Smooth muscle cell (in vitro differentiated cells): ENCODE measurements at regions not wholly inside any gene's neighbourhood (a gene's known extent, or its start where the extent isn't known, plus 50 kb on each side); places are given as distances from the start of the nearest gene placed in this dataset.

Source experiments
- DNase-seq: peaks from one replicate; lab custom pipeline; 2025; ENCODE audit not compliant: unreplicated experiment; lab: John Stamatoyannopoulos, UW
- H2AFZ ChIP-seq: fragments of 200-600 bp; sonication (generic); 2 replicates; pipeline ENCODE4 v1.6.0; 2016; ENCODE audit warnings: antibody characterized with exemption, low read depth, mild to moderate bottlenecking
- H3F3A ChIP-seq: fragments of 200-600 bp; sonication (generic); 2 replicates; pipeline ENCODE4 v1.6.0; 2017; ENCODE audit warnings: antibody characterized with exemption, low read depth
- H3K27ac ChIP-seq: fragments of 200-600 bp; sonication (generic); 2 replicates; pipeline ENCODE4 v1.5.1; 2016; ENCODE audit warnings: low read depth, mild to moderate bottlenecking
- H3K27me3 ChIP-seq: fragments of 200-600 bp; sonication (generic); 2 replicates; pipeline ENCODE4 v1.6.1; 2016; ENCODE audit warnings: low read depth, mild to moderate bottlenecking
- H3K36me3 ChIP-seq: fragments of 200-600 bp; sonication (generic); 2 replicates; pipeline ENCODE4 v1.5.1; 2016; ENCODE audit warnings: low read depth
- H3K4me1 ChIP-seq: fragments of 200-600 bp; sonication (generic); 2 replicates; pipeline ENCODE4 v1.5.1; 2016; ENCODE audit warnings: low read depth
- H3K4me2 ChIP-seq: fragments of 200-600 bp; sonication (generic); 2 replicates; pipeline ENCODE4 v1.6.0; 2016; ENCODE audit warnings: mild to moderate bottlenecking
- H3K4me3 ChIP-seq: fragments of 200-600 bp; sonication (generic); 2 replicates; pipeline ENCODE4 v1.5.1; 2016; ENCODE audit warnings: mild to moderate bottlenecking
- H3K79me2 ChIP-seq: fragments of 200-600 bp; sonication (generic); 2 replicates; pipeline ENCODE4 v1.6.0; 2016; ENCODE audit warnings: low read depth, mild to moderate bottlenecking
- H3K9ac ChIP-seq: fragments of 200-600 bp; sonication (generic); 2 replicates; pipeline ENCODE4 v1.6.0; 2016; ENCODE audit warnings: low read depth
- H3K9me3 ChIP-seq: fragments of 200-600 bp; sonication (generic); replicated peaks from 2 replicates; pipeline ENCODE4 v1.5.1; 2016; ENCODE audit warnings: low read depth
- H4K20me1 ChIP-seq: fragments of 200-600 bp; sonication (generic); 2 replicates; pipeline ENCODE4 v1.6.0; 2016; ENCODE audit warnings: low read depth
- WGBS: methylation state at CpG from one replicate; pipeline ENCODE4 v1.1.7; 2016; ENCODE audit warnings: low lambda C conversion rate; 5-methylcytosine and 5-hydroxymethylcytosine counted together
- TF ChIP-seq, protein P1 (sequence below): fragments of 200-600 bp; sonication (generic); IDR thresholded peaks from 2 replicates; pipeline ENCODE4 v1.5.1; 2017; ENCODE audit warnings: borderline replicate concordance, mild to moderate bottlenecking, antibody characterized with exemption; ENCODE audit not compliant: insufficient read depth, poor library complexity, severe bottlenecking

DNA sequence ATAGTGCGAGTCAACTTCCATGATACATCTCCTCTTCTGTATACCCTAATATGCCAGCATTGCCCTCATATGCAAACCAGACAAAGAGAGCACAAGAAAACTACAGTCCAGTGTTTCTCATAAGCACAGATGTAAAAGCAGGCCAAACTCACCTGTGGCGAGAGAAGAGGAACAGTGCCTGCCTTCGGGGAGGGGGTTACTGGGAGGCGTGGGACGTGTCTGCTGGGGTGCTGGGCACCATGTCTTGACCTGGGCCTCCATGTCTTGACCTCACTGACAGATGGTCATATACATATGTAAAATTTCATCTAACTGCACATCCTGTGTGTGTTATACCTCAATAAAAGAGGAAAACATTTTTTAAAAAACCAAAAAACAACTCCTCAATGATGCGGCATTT is 159.3 kb upstream of the PPP1R26 start:
- no peaks in the 10 kb centered on the region for H3K9me3 ChIP-seq
- TF ChIP-seq, protein P1, sequence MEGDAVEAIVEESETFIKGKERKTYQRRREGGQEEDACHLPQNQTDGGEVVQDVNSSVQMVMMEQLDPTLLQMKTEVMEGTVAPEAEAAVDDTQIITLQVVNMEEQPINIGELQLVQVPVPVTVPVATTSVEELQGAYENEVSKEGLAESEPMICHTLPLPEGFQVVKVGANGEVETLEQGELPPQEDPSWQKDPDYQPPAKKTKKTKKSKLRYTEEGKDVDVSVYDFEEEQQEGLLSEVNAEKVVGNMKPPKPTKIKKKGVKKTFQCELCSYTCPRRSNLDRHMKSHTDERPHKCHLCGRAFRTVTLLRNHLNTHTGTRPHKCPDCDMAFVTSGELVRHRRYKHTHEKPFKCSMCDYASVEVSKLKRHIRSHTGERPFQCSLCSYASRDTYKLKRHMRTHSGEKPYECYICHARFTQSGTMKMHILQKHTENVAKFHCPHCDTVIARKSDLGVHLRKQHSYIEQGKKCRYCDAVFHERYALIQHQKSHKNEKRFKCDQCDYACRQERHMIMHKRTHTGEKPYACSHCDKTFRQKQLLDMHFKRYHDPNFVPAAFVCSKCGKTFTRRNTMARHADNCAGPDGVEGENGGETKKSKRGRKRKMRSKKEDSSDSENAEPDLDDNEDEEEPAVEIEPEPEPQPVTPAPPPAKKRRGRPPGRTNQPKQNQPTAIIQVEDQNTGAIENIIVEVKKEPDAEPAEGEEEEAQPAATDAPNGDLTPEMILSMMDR = no peak
- peaks cover 15% of the 10 kb centered on the region for H3K27me3 ChIP-seq
- H3K4me3 ChIP-seq = no peak overlapping the region
- H2AFZ ChIP-seq = no peak overlapping the region
- WGBS = 91% methylated on average over 6 of the region's 6 CpGs
- H3K36me3 ChIP-seq = no peaks in the 10 kb centered on the region
- no peaks in the 10 kb centered on the region for H3F3A ChIP-seq
- no peak for DNase-seq
- H3K4me2 ChIP-seq = no peak overlapping the region
- H4K20me1 ChIP-seq = no peaks in the 10 kb centered on the region
- no peak overlapping the region for H3K27ac ChIP-seq
- no peaks in the 10 kb centered on the region for H3K4me1 ChIP-seq
- no peak overlapping the region for H3K9ac ChIP-seq
- H3K79me2 ChIP-seq = no peaks in the 10 kb centered on the region

DNA sequence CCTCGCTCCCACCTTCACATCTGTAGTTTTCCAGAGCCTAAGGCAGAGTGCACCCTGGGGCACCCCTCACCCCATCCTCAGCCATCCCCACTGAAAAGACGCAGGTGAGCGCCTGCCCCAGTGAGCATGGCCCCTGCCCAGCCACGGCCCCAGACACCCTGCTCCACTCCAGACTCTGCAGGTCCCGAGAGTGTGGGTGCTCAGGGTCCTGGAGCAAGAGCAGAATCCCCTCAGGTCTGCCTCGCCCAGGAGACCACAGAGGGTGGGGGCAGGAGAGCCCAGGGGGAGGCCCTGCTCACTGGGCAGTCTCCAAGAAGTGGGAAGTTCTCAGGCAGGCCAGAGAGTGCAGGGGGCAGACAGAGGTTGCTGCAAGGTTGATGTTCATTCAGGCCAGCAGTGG is 158.6 kb upstream of the PPP1R26 start:
- Histone ChIP-seq H3K27me3 (peaks cover 15% of the 10 kb centered on the region), H3K79me2 (no peaks in the 10 kb centered on the region), H3K9me3 (no peaks in the 10 kb centered on the region), H3K4me2 (no peak overlapping the region), H3K36me3 (no peaks in the 10 kb centered on the region), H4K20me1 (no peaks in the 10 kb centered on the region), H3K4me3 (no peak overlapping the region), H3K9ac (no peak overlapping the region), H3K4me1 (no peaks in the 10 kb centered on the region), H2AFZ (no peak overlapping the region), H3K27ac (no peak overlapping the region), H3F3A (no peaks in the 10 kb centered on the region)
- DNase-seq = no peak
- 78% methylated on average over 6 of the region's 6 CpGs for WGBS
- TF ChIP-seq, protein P1 = no peak

DNA sequence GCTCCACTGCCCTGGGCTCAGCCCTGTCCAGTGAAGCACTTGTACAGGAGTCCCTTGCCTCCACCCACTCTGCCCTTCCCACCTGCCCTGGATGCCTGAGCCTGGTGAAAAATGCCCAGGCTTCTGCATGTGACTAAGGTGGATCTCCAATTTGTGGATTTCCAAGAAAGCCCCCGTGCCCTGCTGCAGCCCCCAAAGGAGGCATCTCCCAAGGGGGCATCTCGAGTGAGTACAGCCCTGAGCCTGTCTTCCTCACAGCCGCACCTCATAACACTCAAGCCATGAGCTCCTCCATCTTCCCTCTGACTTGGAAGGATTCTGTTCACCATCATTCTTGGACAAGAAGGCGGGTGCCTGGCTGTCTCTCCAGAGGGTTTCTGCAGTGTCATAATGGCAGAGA is 158.0 kb upstream of the PPP1R26 start:
- H3K27ac ChIP-seq = no peak overlapping the region
- H3F3A ChIP-seq = no peaks in the 10 kb centered on the region
- no peak overlapping the region for H3K4me3 ChIP-seq
- no peak for DNase-seq
- peaks cover 15% of the 10 kb centered on the region for H3K27me3 ChIP-seq
- no peaks in the 10 kb centered on the region for H4K20me1 ChIP-seq
- no peaks in the 10 kb centered on the region for H3K79me2 ChIP-seq
- H3K9ac ChIP-seq = no peak overlapping the region
- no peak overlapping the region for H2AFZ ChIP-seq
- WGBS = 81% methylated on average over 4 of the region's 4 CpGs
- TF ChIP-seq, protein P1 = no peak
- no peak overlapping the region for H3K4me2 ChIP-seq
- H3K4me1 ChIP-seq = no peaks in the 10 kb centered on the region
- no peaks in the 10 kb centered on the region for H3K9me3 ChIP-seq
- H3K36me3 ChIP-seq = no peaks in the 10 kb centered on the region

DNA sequence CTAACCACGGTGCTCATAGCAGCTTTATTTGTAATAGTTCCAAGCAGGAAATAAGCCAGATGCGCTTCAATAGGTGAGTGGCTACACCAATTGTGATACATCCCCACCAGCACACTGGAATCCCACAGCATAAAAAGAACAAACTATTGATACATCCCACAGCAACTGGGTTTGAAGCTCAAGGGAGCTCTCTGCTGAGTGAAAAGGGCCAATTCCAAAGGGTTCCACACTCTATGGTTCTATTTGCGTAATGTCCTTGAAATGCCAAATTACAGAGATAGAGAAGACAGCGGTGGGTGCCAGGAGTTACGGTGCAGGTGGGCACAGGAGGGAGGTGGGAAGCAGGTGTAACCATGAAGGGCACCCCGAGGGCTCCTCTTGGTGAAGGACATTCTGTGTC is 155.3 kb upstream of the PPP1R26 start:
- TF ChIP-seq, protein P1 = no peak

More for the DNA sequence above, 155.3 kb upstream of the PPP1R26 start:
- Histone ChIP-seq H3K27me3 (peaks cover 8% of the 10 kb centered on the region), H3K27ac (no peak overlapping the region), H3K9me3 (no peaks in the 10 kb centered on the region), H3K4me3 (no peak overlapping the region), H3K36me3 (no peaks in the 10 kb centered on the region), H3K4me2 (no peak overlapping the region), H2AFZ (no peak overlapping the region), H3F3A (no peaks in the 10 kb centered on the region), H3K9ac (no peak overlapping the region), H3K79me2 (no peaks in the 10 kb centered on the region), H3K4me1 (no peaks in the 10 kb centered on the region), H4K20me1 (no peaks in the 10 kb centered on the region)
- 97% methylated on average over 5 of the region's 6 CpGs for WGBS
- DNase-seq = no peak
